H9 (cell line): ENCODE measurements at regions not wholly inside any gene's neighbourhood (a gene's known extent, or its start where the extent isn't known, plus 50 kb on each side); places are given as distances from the start of the nearest gene placed in this dataset.

Experiments
- DNase-seq: peaks from one replicate; pipeline ENCODE4 v3.0.0-alpha.2; 2017
- H2AFZ ChIP-seq: one replicate; pipeline ENCODE4 v1.6.1; 2013; ENCODE audit warnings: mild to moderate bottlenecking, low read length, control low read depth, moderate library complexity
- H2AK5ac ChIP-seq: 2 replicates; pipeline ENCODE4 v1.6.1; 2013; ENCODE audit warnings: low read length, control low read depth, mixed read lengths; ENCODE audit not compliant: insufficient read length
- H2BK120ac ChIP-seq: one replicate; pipeline ENCODE4 v1.6.1; 2013; ENCODE audit warnings: low read depth, mild to moderate bottlenecking, low read length, control low read depth, inconsistent platforms; ENCODE audit not compliant: poor library complexity, severe bottlenecking
- H2BK12ac ChIP-seq: 2 replicates; pipeline ENCODE4 v1.6.1; 2013; ENCODE audit warnings: low read length, control low read depth, mixed read lengths, low read depth; ENCODE audit not compliant: insufficient read length
- H2BK15ac ChIP-seq: 2 replicates; pipeline ENCODE4 v1.6.1; 2013; ENCODE audit warnings: low read depth, low read length, control low read depth
- H2BK20ac ChIP-seq: one replicate; pipeline ENCODE4 v1.6.1; 2013; ENCODE audit warnings: low read depth, mild to moderate bottlenecking, low read length, control low read depth, inconsistent platforms; ENCODE audit not compliant: poor library complexity, severe bottlenecking
- H2BK5ac ChIP-seq: 2 replicates; pipeline ENCODE4 v1.6.1; 2013; ENCODE audit warnings: low read length, control low read depth, mixed read lengths; ENCODE audit not compliant: insufficient read length
- H3K14ac ChIP-seq: 2 replicates; pipeline ENCODE4 v1.6.1; 2013; ENCODE audit warnings: low read length, control low read depth; ENCODE audit not compliant: insufficient read depth
- H3K18ac ChIP-seq: 2 replicates; pipeline ENCODE4 v1.6.1; 2013; ENCODE audit warnings: low read depth, mild to moderate bottlenecking, mixed read lengths, low read length, control low read depth; ENCODE audit not compliant: insufficient read length
- H3K23ac ChIP-seq: 2 replicates; pipeline ENCODE4 v1.6.1; 2013; ENCODE audit warnings: low read length, control low read depth, mixed read lengths, low read depth; ENCODE audit not compliant: insufficient read length
- H3K23me2 ChIP-seq: 2 replicates; pipeline ENCODE4 v1.6.1; 2013; ENCODE audit warnings: low read depth, mild to moderate bottlenecking, mixed read lengths, low read length, control low read depth; ENCODE audit not compliant: insufficient read length, poor library complexity, severe bottlenecking
- H3K27ac ChIP-seq: 2 replicates; pipeline ENCODE4 v1.5.1; 2013; ENCODE audit warnings: low read length, control low read depth, mixed read lengths, low read depth; ENCODE audit not compliant: insufficient read length
- H3K27me3 ChIP-seq: 2 replicates; pipeline ENCODE4 v1.6.1; 2013; ENCODE audit warnings: low read length, control low read depth, inconsistent platforms; ENCODE audit not compliant: insufficient read depth
- H3K4ac ChIP-seq: 2 replicates; pipeline ENCODE4 v1.6.1; 2013; ENCODE audit warnings: low read depth, mild to moderate bottlenecking, control low read depth, inconsistent platforms, low read length, moderate library complexity
- H3K4me1 ChIP-seq: 2 replicates; pipeline ENCODE4 v1.6.1; 2013; ENCODE audit warnings: low read length, control low read depth, inconsistent platforms; ENCODE audit not compliant: insufficient read depth
- H3K4me2 ChIP-seq: 2 replicates; pipeline ENCODE4 v1.6.1; 2013; ENCODE audit warnings: low read length, control low read depth, mixed read lengths; ENCODE audit not compliant: insufficient read length, insufficient read depth
- H3K56ac ChIP-seq: 2 replicates; pipeline ENCODE4 v1.6.1; 2013; ENCODE audit warnings: low read depth, mild to moderate bottlenecking, mixed read lengths, low read length, control low read depth; ENCODE audit not compliant: insufficient read length
- H3K79me1 ChIP-seq: 2 replicates; pipeline ENCODE4 v1.6.1; 2013; ENCODE audit warnings: low read depth, mild to moderate bottlenecking, moderate library complexity, low read length, control low read depth, inconsistent platforms; ENCODE audit not compliant: insufficient read depth, poor library complexity, severe bottlenecking
- H3K79me2 ChIP-seq: 2 replicates; pipeline ENCODE4 v1.6.1; 2013; ENCODE audit warnings: low read length, control low read depth, inconsistent platforms; ENCODE audit not compliant: insufficient read depth
- H3K9ac ChIP-seq: 2 replicates; pipeline ENCODE4 v1.6.1; 2013; ENCODE audit warnings: low read length, control low read depth, mixed read lengths; ENCODE audit not compliant: insufficient read length; ENCODE audit errors: extremely low read depth
- H3K9me3 ChIP-seq: one replicate; pipeline ENCODE4 v1.6.1; 2013; ENCODE audit warnings: low read depth, low read length, inconsistent platforms; ENCODE audit not compliant: control insufficient read depth
- H3T11ph ChIP-seq: one replicate; pipeline ENCODE4 v1.6.1; 2013; ENCODE audit warnings: mild to moderate bottlenecking, low read length, control low read depth, inconsistent platforms
- H4K20me1 ChIP-seq: one replicate; pipeline ENCODE4 v1.6.1; 2013; ENCODE audit not compliant: control insufficient read depth, insufficient read length, insufficient read depth
- H4K5ac ChIP-seq: 2 replicates; pipeline ENCODE4 v1.6.1; 2013; ENCODE audit warnings: low read depth, mild to moderate bottlenecking, mixed read lengths, low read length, control low read depth; ENCODE audit not compliant: insufficient read length
- H4K8ac ChIP-seq: replicated peaks from 2 replicates; pipeline ENCODE4 v1.6.1; 2013; ENCODE audit warnings: low read length, control low read depth, mixed read lengths, low read depth; ENCODE audit not compliant: insufficient read length
- H4K91ac ChIP-seq: 2 replicates; pipeline ENCODE4 v1.6.1; 2013; ENCODE audit warnings: low read depth, mild to moderate bottlenecking, moderate library complexity, mixed read lengths, low read length, control low read depth; ENCODE audit not compliant: insufficient read length
- H3K27ac Mint-ChIP-seq, 3 experiments: 2 replicates in 2 of 3; 3 replicates in 1 of 3; pipeline ENCODE4 v1.8.0; 2020 to 2021; ENCODE audit warnings: mixed read lengths in 3 of 3, mild to moderate bottlenecking in 1 of 3, moderate library complexity in 1 of 3
- H3K27me3 Mint-ChIP-seq: 2 replicates; pipeline ENCODE4 v1.8.0; 2021; ENCODE audit warnings: low read depth, mild to moderate bottlenecking, moderate library complexity, mixed read lengths
- H3K36me3 Mint-ChIP-seq, 3 experiments: 2 replicates in 2 of 3; 3 replicates in 1 of 3; pipeline ENCODE4 v1.8.0; 2020 to 2021; ENCODE audit warnings: low read depth in 3 of 3, mixed read lengths in 3 of 3; ENCODE audit not compliant: insufficient read depth in 1 of 3
- H3K4me1 Mint-ChIP-seq, 2 experiments: 2 replicates each; pipeline ENCODE4 v1.8.0; 2020; ENCODE audit warnings: mixed read lengths in 2 of 2
- H3K4me3 Mint-ChIP-seq, 2 experiments: 2 replicates in 1 of 2; 3 replicates in 1 of 2; pipeline ENCODE4 v1.8.0; 2020 to 2021; ENCODE audit warnings: mild to moderate bottlenecking in 2 of 2, mixed read lengths in 2 of 2, moderate library complexity in 1 of 2
- H3K9me3 Mint-ChIP-seq, 2 experiments: 2 replicates in 1 of 2; 3 replicates in 1 of 2; pipeline ENCODE4 v1.8.0; 2020; ENCODE audit warnings: mild to moderate bottlenecking in 2 of 2, mixed read lengths in 2 of 2, moderate library complexity in 1 of 2
- CTCF ChIP-seq: fragments of 200-600 bp; sonication (generic); conservative IDR thresholded peaks from 3 replicates; pipeline ENCODE4 v1.8.0; 2021; ENCODE audit warnings: antibody characterized with exemption, mild to moderate bottlenecking
- WGBS: extraction: QIAGEN DNeasy Blood & Tissue Kit; methylation state at CpG from one replicate; pipeline ENCODE4 v1.1.7; 2013; ENCODE audit warnings: missing lambda C conversion rate, low lambda C conversion rate, mixed read lengths; ENCODE audit not compliant: insufficient read length; ENCODE audit errors: extremely low coverage; 5-methylcytosine and 5-hydroxymethylcytosine counted together

DNA sequence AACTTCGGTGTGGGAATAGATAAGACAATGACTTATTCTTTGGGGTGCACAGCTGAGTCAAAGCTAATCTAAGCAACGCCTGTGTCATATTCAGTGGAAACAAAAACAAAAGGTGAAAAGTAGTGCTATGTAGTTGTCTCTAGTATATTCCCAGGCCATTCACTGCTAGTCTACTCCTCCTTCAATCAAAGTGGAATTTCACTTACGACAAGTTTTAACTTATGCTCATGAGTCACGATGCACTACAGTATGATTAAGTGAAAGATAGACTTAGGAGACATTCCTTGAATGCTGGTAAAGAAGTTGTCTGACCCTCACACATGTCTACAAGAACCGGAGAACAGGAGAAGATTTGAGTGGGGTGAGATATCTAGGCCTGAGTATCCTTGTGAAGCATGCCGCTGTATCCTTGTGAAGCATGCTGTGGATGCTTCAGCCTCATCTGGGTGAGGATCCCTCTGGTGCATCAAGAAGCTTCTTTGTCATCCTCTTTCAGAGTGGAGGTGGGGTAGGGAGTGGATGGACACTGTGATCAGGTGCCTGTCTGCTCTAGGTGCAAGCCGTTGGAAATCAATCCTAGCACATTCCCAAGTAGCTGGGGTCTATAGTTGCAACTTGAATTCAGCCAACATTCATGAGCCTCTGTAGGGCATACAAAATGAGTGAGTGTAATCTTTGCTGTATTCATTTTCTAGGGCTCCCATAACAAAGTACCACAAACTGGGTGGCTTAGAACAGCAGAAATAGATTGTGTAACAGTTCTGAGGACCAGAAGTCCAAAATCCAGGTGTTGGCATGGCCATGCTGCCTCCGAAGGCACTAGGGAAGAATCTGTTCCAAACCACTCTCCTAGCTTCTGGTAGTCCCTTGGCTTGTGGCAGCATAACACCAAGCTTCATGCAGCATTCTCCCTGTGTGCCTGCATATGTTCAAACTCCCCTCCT lies 173.5 kb upstream of the FN1 start:
- Histone ChIP-seq H2BK12ac (no peak overlapping the region), H3K27me3 (no peaks in the 10 kb centered on the region), H2AFZ (no peak overlapping the region), H3K79me1 (no peaks in the 10 kb centered on the region), H3K18ac (no peak overlapping the region), H4K8ac (no peak overlapping the region), H3K14ac (no peak overlapping the region), H2BK15ac (no peak overlapping the region), H4K91ac (no peak overlapping the region), H4K20me1 (no peaks in the 10 kb centered on the region), H2BK20ac (no peak overlapping the region), H3K9ac (no peak overlapping the region), H2AK5ac (no peak overlapping the region), H3K4me2 (no peak overlapping the region), H2BK5ac (no peak overlapping the region), H3K4me1 (no peaks in the 10 kb centered on the region; the same call in 1 of the 2 replicates), H3K23ac (no peak overlapping the region), H3K27ac (no peak overlapping the region), H3T11ph (no peak overlapping the region), H4K5ac (no peak overlapping the region), H3K4ac (no peak overlapping the region), H3K23me2 (no peaks in the 10 kb centered on the region), H3K79me2 (no peaks in the 10 kb centered on the region), H3K9me3 (no peaks in the 10 kb centered on the region), H3K56ac (no peak overlapping the region), H2BK120ac (no peak overlapping the region)
- DNase-seq = no peak
- no peak for TF ChIP-seq CTCF
- Mint-ChIP-seq H3K9me3 (peaks cover 1 to 5% of the 10 kb centered on the region in 2 experiments; a peak in 4 of 5 replicates), H3K4me3 (no peak overlapping the region), H3K27ac (no peak overlapping the region), H3K36me3 (peaks cover 0 to 6% (median 0%) of the 10 kb centered on the region in 3 experiments; a peak in 2 of 7 replicates), H3K4me1 (peaks cover 32% of the 10 kb centered on the region in 2 experiments), H3K27me3 (peaks cover 1% of the 10 kb centered on the region; the same call in 1 of the 2 replicates)
- WGBS = no CpG with 5 or more reads among the region's 8 CpGs
